H1 (cell line): ENCODE measurements at regions not wholly inside any gene's neighbourhood (a gene's known extent, or its start where the extent isn't known, plus 50 kb on each side); places are given as distances from the start of the nearest gene placed in this dataset.

Experiments
- ATF2 ChIP-seq: IDR thresholded peaks from 2 replicates; pipeline ENCODE4 v1.6.1; 2012; ENCODE audit warnings: low read length, inconsistent platforms
- EP300 ChIP-seq, 2 experiments: IDR thresholded peaks; 1 replicate in 1 of 2; 2 replicates in 1 of 2; pipeline ENCODE4 v1.6.1; 2011 to 2012; ENCODE audit warnings: low read depth in 2 of 2, low read length in 2 of 2, mild to moderate bottlenecking in 2 of 2, borderline replicate concordance in 1 of 2, inconsistent platforms in 1 of 2, moderate library complexity in 1 of 2
- POLR2AphosphoS5 ChIP-seq: IDR thresholded peaks from 2 replicates; pipeline ENCODE4 v1.6.1; 2011; ENCODE audit warnings: low read depth, low read length
- SIX5 ChIP-seq: IDR thresholded peaks from 2 replicates; pipeline ENCODE4 v1.6.1; 2011; ENCODE audit warnings: mild to moderate bottlenecking, low read depth, low read length
- SP1 ChIP-seq: IDR thresholded peaks from 2 replicates; pipeline ENCODE4 v1.6.1; 2011; ENCODE audit warnings: low read depth, low read length

GRCh38 chr9:13755551-13755950 is 476.1 kb upstream of the MPDZ start (continued):
- no peak for TF ChIP-seq ATF2
- no peak for TF ChIP-seq SP1
- TF ChIP-seq EP300 (IDR thresholded peaks at IDR 0.05; ENCODE audit: borderline replicate concordance in 1 of 2, low read depth in 2 of 2, low read length in 2 of 2), result no peak
- no peak for TF ChIP-seq POLR2AphosphoS5
- TF ChIP-seq SIX5, result no peak
- TF ChIP-seq, all 59 proteins: peak for 0
